ENCODE measurements at regions not wholly inside any gene's neighbourhood (a gene's known extent, or its start where the extent isn't known, plus 50 kb on each side); places are given as distances from the start of the nearest gene placed in this dataset.

DNA sequence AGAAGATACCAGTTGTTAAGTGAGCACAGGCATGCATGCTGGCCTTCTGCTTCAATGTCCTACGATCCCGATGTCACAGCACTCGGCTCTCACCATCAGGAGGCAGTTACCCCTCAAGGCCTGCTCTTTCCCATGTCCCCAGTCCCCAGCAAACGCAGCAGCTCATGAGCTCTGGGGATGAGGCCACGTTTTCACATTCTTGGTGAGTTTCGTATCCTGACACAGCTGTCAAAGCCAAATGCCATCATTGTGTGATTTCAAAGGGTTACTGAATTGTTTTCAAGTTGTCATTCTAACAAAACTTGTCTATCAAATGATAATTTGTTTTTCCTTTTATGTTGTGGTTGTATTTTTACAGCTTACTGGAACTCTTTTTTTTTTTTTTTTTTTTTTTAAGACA is 226.9 kb upstream of the KCNG1 start:
- no peak overlapping the region for H3K4me3 ChIP-seq
- DNase-seq: no peak
- H3K36me3 ChIP-seq: no peaks in the 10 kb centered on the region
- intact Hi-C loops (cut with DNase I): no loop called here
- H3K9me3 ChIP-seq: no peaks in the 10 kb centered on the region
- no peak overlapping the region for H3K27ac ChIP-seq
- no peaks in the 10 kb centered on the region for H3K4me1 ChIP-seq (ENCODE audit: insufficient read depth)
- TF ChIP-seq, protein P1, sequence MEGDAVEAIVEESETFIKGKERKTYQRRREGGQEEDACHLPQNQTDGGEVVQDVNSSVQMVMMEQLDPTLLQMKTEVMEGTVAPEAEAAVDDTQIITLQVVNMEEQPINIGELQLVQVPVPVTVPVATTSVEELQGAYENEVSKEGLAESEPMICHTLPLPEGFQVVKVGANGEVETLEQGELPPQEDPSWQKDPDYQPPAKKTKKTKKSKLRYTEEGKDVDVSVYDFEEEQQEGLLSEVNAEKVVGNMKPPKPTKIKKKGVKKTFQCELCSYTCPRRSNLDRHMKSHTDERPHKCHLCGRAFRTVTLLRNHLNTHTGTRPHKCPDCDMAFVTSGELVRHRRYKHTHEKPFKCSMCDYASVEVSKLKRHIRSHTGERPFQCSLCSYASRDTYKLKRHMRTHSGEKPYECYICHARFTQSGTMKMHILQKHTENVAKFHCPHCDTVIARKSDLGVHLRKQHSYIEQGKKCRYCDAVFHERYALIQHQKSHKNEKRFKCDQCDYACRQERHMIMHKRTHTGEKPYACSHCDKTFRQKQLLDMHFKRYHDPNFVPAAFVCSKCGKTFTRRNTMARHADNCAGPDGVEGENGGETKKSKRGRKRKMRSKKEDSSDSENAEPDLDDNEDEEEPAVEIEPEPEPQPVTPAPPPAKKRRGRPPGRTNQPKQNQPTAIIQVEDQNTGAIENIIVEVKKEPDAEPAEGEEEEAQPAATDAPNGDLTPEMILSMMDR (IDR thresholded peaks at IDR 0.05): no peak
- TF ChIP-seq POLR2A (IDR thresholded peaks at IDR 0.05) (no peak), EP300 (IDR thresholded peaks at IDR 0.05) (no peak)
- H3K27me3 ChIP-seq: no peaks in the 10 kb centered on the region
- WGBS, 3 donors: 65 to 71% (median 70%) methylated on average over 6 of the region's 6 CpGs

DNA sequence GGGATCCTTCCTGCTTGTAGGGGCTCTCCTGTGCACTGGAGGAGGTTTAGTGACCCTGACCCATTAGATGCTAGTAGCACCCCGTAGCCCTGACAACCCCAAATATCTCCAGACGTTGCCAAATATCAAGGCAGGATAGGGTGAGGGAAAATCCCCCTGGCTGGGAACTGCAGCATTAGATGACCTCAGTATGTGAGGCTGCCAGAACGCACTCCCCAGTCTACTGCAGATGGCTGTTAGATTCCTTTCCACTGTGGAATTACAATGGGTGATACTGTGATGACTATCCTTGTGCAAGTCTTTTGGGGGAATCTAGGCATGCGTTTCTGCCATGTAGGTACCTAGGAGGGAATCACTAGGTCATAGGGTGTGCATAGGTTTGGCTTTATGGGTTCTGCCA is 226.3 kb upstream of the KCNG1 start:
- Histone ChIP-seq H3K4me3 (no peak overlapping the region), H3K9me3 (no peaks in the 10 kb centered on the region), H3K27me3 (no peaks in the 10 kb centered on the region), H3K36me3 (no peaks in the 10 kb centered on the region), H3K4me1 (ENCODE audit: insufficient read depth) (no peaks in the 10 kb centered on the region), H3K27ac (no peak overlapping the region)
- 29 to 37% (median 32%) methylated on average over 4 of the region's 4 CpGs for WGBS, 3 donors
- TF ChIP-seq, protein P1 (IDR thresholded peaks at IDR 0.05): no peak
- TF ChIP-seq EP300 (IDR thresholded peaks at IDR 0.05) (no peak), POLR2A (IDR thresholded peaks at IDR 0.05) (no peak)
- intact Hi-C loops (cut with DNase I): no loop called here
- DNase-seq: no peak

DNA sequence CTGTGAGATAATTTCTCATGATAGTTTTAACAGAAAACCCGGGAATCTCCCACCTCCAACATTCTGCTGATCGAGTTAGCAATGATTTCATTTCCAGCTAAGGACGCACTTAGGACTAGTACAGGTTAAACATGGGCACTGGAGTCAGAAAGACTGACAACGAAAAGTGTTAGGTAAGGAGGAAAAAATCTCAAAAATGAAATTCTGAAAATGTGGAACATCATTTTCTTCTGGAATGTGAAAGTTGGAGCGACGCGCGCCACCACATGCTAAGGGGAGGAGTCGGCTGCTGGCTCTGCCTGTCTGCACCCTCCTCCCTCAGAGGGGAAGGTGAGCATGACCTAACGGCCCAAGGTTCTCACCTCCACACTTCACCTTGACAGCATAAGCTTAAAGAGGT is 221.6 kb upstream of the KCNG1 start:
- no peak overlapping the region for H3K4me3 ChIP-seq
- 56 to 71% (median 69%) methylated on average over 10 of the region's 10 CpGs for WGBS, 3 donors
- intact Hi-C loops (cut with DNase I): no loop called here
- no peak for TF ChIP-seq EP300 (IDR thresholded peaks at IDR 0.05)
- no peak for TF ChIP-seq POLR2A (IDR thresholded peaks at IDR 0.05)
- TF ChIP-seq, protein P1 (IDR thresholded peaks at IDR 0.05): no peak
- H3K36me3 ChIP-seq: no peaks in the 10 kb centered on the region
- no peaks in the 10 kb centered on the region for H3K27me3 ChIP-seq
- no peak for DNase-seq
- no peaks in the 10 kb centered on the region for H3K4me1 ChIP-seq (ENCODE audit: insufficient read depth)
- H3K9me3 ChIP-seq: peaks cover 0 to 7% of the 10 kb centered on the region in 2 donors
- H3K27ac ChIP-seq: no peak overlapping the region

DNA sequence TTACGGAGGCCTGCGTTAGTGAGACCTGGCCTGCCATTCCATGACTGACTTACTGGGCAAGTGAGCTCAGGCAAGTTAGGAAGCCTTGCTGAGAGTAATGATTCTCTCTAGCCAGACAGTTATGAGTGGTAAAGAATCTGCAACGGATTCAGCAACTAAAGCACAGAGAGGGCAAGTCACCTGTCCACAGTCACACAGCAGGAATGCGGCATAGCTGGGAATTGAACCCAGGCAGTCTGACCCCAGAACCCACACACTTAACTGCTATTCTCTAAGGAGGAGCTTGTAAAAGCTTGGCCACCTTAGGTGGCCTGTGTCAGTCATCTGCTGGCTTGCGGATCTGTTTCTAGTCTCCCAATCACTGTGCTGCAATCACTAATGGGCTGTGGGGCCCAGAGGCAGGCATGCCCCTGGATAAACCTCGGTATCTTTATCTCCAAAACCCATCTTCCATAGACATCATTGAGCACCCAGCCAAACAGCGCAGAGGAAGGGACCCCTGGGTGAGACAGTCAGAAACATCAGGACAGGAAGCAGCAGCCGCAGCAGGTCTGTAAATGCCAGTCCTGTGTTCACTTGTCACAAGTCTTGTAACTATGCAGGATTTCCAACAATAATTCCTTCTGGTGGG is 215.9 kb upstream of the KCNG1 start:
- intact Hi-C loops (cut with DNase I): no loop called here
- no peaks in the 10 kb centered on the region for H3K27me3 ChIP-seq
- DNase-seq: no peak
- TF ChIP-seq, protein P1 (IDR thresholded peaks at IDR 0.05): no peak
- TF ChIP-seq POLR2A (IDR thresholded peaks at IDR 0.05): no peak
- TF ChIP-seq EP300 (IDR thresholded peaks at IDR 0.05): no peak
- H3K9me3 ChIP-seq: peaks cover 0 to 7% of the 10 kb centered on the region in 2 donors
- no peaks in the 10 kb centered on the region for H3K36me3 ChIP-seq
- H3K27ac ChIP-seq: no peak overlapping the region
- no peak overlapping the region for H3K4me3 ChIP-seq
- no peaks in the 10 kb centered on the region for H3K4me1 ChIP-seq (ENCODE audit: insufficient read depth)
- WGBS, 3 donors: 84 to 86% (median 85%) methylated on average over 8 of the region's 8 CpGs
